MM.1S (cell line): ENCODE measurements at regions not wholly inside any gene's neighbourhood (a gene's known extent, or its start where the extent isn't known, plus 50 kb on each side); places are given as distances from the start of the nearest gene placed in this dataset.
"Not testable (repeated sequence)": the region's sequence is repeated elsewhere in the genome, so short reads cannot be mapped to it uniquely, and the experiment has no call there.

ENCODE experiments used
- DNase-seq: peaks from one replicate; pipeline ENCODE4 v3.0.0-alpha.2; 2015
- H2AFZ ChIP-seq: fragments of 300-600 bp; sonication (generic); 2 replicates; pipeline ENCODE4 v1.6.0; 2016; ENCODE audit warnings: antibody characterized with exemption, low read length
- H3F3A ChIP-seq: fragments of 300-600 bp; sonication (generic); 2 replicates; pipeline ENCODE4 v1.6.1; 2016; ENCODE audit warnings: mild to moderate bottlenecking, antibody characterized with exemption, low read length, moderate library complexity, mixed read lengths; ENCODE audit not compliant: insufficient read depth
- H3K27ac ChIP-seq: fragments of 300-600 bp; sonication (generic); 2 replicates; pipeline ENCODE4 v1.5.1; 2016; ENCODE audit warnings: mild to moderate bottlenecking, low read length
- H3K27me3 ChIP-seq: fragments of 300-600 bp; sonication (generic); replicated peaks from 2 replicates; pipeline ENCODE4 v1.6.0; 2016; ENCODE audit warnings: low read length; ENCODE audit not compliant: insufficient read depth
- H3K36me3 ChIP-seq: fragments of 300-600 bp; sonication (generic); replicated peaks from 2 replicates; pipeline ENCODE4 v1.6.1; 2016; ENCODE audit warnings: mild to moderate bottlenecking, low read length, mixed read lengths; ENCODE audit not compliant: insufficient read depth
- H3K4me1 ChIP-seq: fragments of 300-600 bp; sonication (generic); 2 replicates; pipeline ENCODE4 v1.6.1; 2016; ENCODE audit warnings: low read length, mixed read lengths
- H3K4me2 ChIP-seq: fragments of 300-600 bp; sonication (generic); 2 replicates; pipeline ENCODE4 v1.6.0; 2016; ENCODE audit warnings: low read depth, low read length
- H3K4me3 ChIP-seq: fragments of 300-600 bp; sonication (generic); 2 replicates; pipeline ENCODE4 v1.5.1; 2016; ENCODE audit warnings: low read length, mixed read lengths
- H3K79me2 ChIP-seq: fragments of 300-600 bp; sonication (generic); 2 replicates; pipeline ENCODE4 v1.6.1; 2016; ENCODE audit warnings: mixed run types, low read length, mixed read lengths
- H3K9ac ChIP-seq: fragments of 300-600 bp; sonication (generic); 2 replicates; pipeline ENCODE4 v1.6.1; 2016; ENCODE audit warnings: low read length, mixed read lengths
- H3K9me2 ChIP-seq: fragments of 300-600 bp; sonication (generic); replicated peaks from 2 replicates; pipeline ENCODE4 v1.6.1; 2016; ENCODE audit warnings: mild to moderate bottlenecking, low read length, mixed read lengths; ENCODE audit not compliant: insufficient read depth
- H3K9me3 ChIP-seq: fragments of 300-600 bp; sonication (generic); replicated peaks from 2 replicates; pipeline ENCODE4 v1.6.1; 2016; ENCODE audit warnings: mild to moderate bottlenecking, low read length, mixed read lengths; ENCODE audit not compliant: insufficient read depth
- H4K20me1 ChIP-seq: fragments of 300-600 bp; sonication (generic); 2 replicates; pipeline ENCODE4 v1.6.1; 2016; ENCODE audit warnings: mild to moderate bottlenecking, low read length, moderate library complexity, mixed read lengths; ENCODE audit not compliant: insufficient read depth
- EZH2 ChIP-seq: fragments of 300-600 bp; sonication (generic); optimal IDR thresholded peaks from 2 replicates; pipeline ENCODE3; 2017; ENCODE audit warnings: low read depth, mild to moderate bottlenecking, antibody characterized with exemption, low read length, mixed read lengths
- EZH2phosphoT487 ChIP-seq: fragments of 300-600 bp; sonication (generic); IDR thresholded peaks from 2 replicates; pipeline ENCODE4 v1.6.1; 2018; ENCODE audit warnings: antibody characterized with exemption, low read length
- TF ChIP-seq, protein P1 (sequence below): fragments of 300-600 bp; sonication (generic); IDR thresholded peaks from 2 replicates; pipeline ENCODE4 v1.5.1; 2016; ENCODE audit warnings: antibody characterized with exemption, low read length, mixed read lengths

DNA sequence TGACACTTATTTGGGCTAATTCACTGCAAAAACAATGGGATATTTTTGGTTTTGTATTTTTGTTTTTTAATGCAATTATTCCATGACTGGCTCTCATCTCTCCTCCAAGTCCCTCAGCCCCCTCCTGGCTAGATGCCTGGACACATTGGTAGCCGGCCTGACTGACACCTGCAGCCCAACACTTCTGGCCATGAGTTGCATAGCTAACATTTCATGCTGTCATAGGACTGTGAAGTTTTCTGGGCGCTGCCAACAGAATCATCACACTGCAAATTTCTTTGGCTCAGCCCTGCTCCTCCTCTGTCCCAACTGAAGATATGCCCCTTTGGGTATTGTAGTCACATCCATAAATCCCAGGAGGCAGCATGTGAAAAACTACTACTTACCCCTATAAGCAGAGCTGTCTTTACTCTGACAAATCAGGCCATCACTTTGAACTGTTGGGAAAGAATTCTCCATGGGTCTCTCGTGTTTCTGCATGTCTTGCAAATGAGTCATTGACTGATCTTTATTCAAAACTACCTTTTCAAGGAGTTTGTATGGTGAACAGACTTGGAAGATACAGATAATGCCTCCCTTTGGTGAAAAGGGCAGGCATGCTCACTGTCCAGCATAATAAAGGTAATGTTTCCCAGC, 126.7 kb upstream of the LGR5 start:
- H3K36me3 ChIP-seq: no peaks in the 10 kb centered on the region
- H3K9me2 ChIP-seq: no peaks in the 10 kb centered on the region

DNA sequence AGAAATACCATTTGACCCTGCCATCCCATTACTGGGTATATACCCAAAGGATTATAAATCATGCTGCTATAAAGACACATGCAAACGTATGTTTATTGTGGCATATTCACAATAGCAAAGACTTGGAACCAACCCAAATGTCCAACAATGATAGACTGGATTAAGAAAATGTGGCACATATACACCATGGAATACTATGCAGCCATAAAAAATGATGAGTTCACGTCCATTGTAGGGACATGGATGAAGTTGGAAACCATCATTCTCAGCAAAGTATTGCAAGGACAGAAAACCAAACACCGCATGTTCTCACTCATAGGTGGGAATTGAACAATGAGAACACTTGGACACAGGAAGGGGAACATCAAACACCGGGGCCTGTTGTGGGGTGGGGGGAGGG, 128.0 kb upstream of the LGR5 start:
- H3K9ac ChIP-seq, H3K27me3 ChIP-seq, H3F3A ChIP-seq, H3K9me3 ChIP-seq, H3K4me2 ChIP-seq, H3K27ac ChIP-seq, DNase-seq, H3K9me2 ChIP-seq, H3K36me3 ChIP-seq, H4K20me1 ChIP-seq, H2AFZ ChIP-seq, H3K4me1 ChIP-seq, H3K79me2 ChIP-seq, H3K4me3 ChIP-seq: not testable (repeated sequence)

More for the DNA sequence above, 126.7 kb upstream of the LGR5 start:
- no peak for DNase-seq
- Histone ChIP-seq H3K4me2 (no peak overlapping the region), H3K4me3 (no peak overlapping the region), H3F3A (no peaks in the 10 kb centered on the region), H3K79me2 (no peaks in the 10 kb centered on the region), H3K9ac (no peak overlapping the region), H4K20me1 (no peaks in the 10 kb centered on the region), H3K27ac (no peak overlapping the region), H3K9me3 (no peaks in the 10 kb centered on the region), H3K4me1 (no peaks in the 10 kb centered on the region), H2AFZ (no peak overlapping the region), H3K27me3 (no peaks in the 10 kb centered on the region)
- no peak for TF ChIP-seq EZH2phosphoT487
- no peak for TF ChIP-seq EZH2
- TF ChIP-seq, protein P1, sequence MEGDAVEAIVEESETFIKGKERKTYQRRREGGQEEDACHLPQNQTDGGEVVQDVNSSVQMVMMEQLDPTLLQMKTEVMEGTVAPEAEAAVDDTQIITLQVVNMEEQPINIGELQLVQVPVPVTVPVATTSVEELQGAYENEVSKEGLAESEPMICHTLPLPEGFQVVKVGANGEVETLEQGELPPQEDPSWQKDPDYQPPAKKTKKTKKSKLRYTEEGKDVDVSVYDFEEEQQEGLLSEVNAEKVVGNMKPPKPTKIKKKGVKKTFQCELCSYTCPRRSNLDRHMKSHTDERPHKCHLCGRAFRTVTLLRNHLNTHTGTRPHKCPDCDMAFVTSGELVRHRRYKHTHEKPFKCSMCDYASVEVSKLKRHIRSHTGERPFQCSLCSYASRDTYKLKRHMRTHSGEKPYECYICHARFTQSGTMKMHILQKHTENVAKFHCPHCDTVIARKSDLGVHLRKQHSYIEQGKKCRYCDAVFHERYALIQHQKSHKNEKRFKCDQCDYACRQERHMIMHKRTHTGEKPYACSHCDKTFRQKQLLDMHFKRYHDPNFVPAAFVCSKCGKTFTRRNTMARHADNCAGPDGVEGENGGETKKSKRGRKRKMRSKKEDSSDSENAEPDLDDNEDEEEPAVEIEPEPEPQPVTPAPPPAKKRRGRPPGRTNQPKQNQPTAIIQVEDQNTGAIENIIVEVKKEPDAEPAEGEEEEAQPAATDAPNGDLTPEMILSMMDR: no peak

DNA sequence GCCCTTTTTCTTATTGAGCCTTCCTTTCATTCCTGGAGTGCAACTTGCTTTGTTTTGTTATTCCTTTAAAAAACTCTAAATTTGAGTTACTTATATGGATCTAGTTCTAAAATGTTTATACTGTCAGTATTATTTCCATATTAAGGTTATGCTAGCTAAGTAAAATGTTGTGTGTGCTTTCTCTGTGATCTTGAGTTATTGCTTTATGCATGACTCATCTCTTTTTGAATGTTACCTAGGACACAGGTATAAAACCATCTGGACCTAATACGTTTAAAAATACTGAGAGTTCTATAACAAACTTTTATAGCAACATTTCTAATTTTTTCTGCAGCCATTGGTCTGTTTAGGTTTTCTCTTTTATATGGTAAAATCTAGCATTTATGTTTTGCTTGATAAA, 132.8 kb upstream of the LGR5 start:
- H3K9me3 ChIP-seq: no peaks in the 10 kb centered on the region
- no peaks in the 10 kb centered on the region for H4K20me1 ChIP-seq
- H3K4me2 ChIP-seq: no peak overlapping the region
- no peaks in the 10 kb centered on the region for H3K9me2 ChIP-seq
- no peak for DNase-seq
- H3K9ac ChIP-seq: no peak overlapping the region
- no peaks in the 10 kb centered on the region for H3K4me1 ChIP-seq
- no peaks in the 10 kb centered on the region for H3K79me2 ChIP-seq
- H3K27me3 ChIP-seq: no peaks in the 10 kb centered on the region
- no peak overlapping the region for H3K27ac ChIP-seq
- no peak overlapping the region for H3K4me3 ChIP-seq
- no peaks in the 10 kb centered on the region for H3K36me3 ChIP-seq
- no peaks in the 10 kb centered on the region for H3F3A ChIP-seq
- no peak overlapping the region for H2AFZ ChIP-seq
- TF ChIP-seq EZH2 (no peak), EZH2phosphoT487 (no peak)
- TF ChIP-seq, protein P1: no peak

DNA sequence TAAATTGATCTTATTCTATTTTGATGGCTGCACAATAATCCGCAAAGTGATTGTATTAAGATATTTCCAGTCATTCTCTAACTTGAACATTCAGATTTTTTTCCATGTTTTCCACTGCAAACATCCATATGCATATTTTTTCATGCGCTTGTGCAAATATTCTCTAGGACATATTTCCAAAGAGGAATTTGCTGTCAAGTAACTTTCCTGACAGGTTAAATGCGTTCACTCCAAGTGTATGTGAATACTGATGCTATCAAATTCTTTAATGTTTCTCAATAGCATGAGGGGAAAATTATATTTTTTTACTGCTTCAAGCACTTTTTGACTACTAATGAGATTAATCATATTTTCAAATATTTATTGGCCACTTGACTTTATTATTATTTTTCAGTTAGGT, 135.3 kb upstream of the LGR5 start:
- Histone ChIP-seq H3F3A (no peaks in the 10 kb centered on the region), H3K27me3 (no peaks in the 10 kb centered on the region), H3K9me2 (no peaks in the 10 kb centered on the region), H3K36me3 (no peaks in the 10 kb centered on the region), H3K4me2 (no peak overlapping the region), H3K79me2 (no peaks in the 10 kb centered on the region), H3K4me3 (no peak overlapping the region), H4K20me1 (no peaks in the 10 kb centered on the region), H3K27ac (no peak overlapping the region), H2AFZ (no peak overlapping the region), H3K9me3 (no peaks in the 10 kb centered on the region), H3K9ac (no peak overlapping the region), H3K4me1 (no peaks in the 10 kb centered on the region)
- DNase-seq: no peak
- TF ChIP-seq, protein P1: no peak
- TF ChIP-seq EZH2 (no peak), EZH2phosphoT487 (no peak)
